ENCODE measurements at regions not wholly inside any gene's neighbourhood (a gene's known extent, or its start where the extent isn't known, plus 50 kb on each side); places are given as distances from the start of the nearest gene placed in this dataset.

DNA sequence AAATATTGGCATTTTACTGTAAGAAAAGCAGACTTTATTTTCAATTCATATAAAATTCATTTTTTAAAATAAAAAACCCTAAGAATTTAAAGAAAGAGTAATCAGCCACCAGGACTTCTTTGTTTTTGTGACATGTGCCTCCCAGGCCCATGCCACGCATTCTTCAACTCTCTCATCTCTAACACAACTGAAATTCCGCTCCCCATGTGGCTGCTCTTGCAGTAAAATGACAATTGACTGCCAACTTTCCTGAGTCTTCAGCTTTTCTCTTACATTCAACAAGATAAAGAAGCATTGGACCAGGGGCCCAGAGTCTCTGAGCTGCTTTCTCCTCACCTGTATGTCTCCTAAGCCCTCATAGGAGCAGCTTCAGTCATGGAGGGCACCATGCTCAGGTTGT lies 372.1 kb downstream of the UQCRFS1 start:
- no peak for DNase-seq (ENCODE audit: low read depth)

- no peak for DNase-seq (ENCODE audit: low read depth)
Measured at GRCh38 chr19:28839455-28839854, 373.5 kb downstream of the UQCRFS1 start.

DNA sequence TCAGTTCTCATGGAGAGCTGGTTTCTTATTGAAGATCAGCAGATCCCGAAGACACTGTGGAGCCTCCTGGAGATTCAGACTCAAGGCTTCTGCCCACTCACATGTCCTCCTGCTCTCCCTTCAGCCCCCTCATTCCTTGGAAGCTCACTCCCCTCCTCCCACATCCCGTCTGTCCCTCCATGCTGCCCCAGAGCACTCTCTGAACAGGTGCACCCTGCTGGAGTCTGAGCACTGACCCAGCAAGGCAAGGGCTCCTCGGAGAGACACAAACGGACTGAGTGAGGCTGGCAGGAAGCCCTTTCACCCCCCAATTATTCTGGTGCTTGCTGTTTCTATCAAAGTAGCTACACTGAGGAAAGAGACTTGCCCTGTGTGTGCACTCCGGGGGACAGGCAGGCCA lies 374.0 kb downstream of the UQCRFS1 start:
- no peak for DNase-seq (ENCODE audit: low read depth)

- no peak for DNase-seq (ENCODE audit: low read depth)
Measured at GRCh38 chr19:28836421-28836820, 376.5 kb downstream of the UQCRFS1 start.

DNA sequence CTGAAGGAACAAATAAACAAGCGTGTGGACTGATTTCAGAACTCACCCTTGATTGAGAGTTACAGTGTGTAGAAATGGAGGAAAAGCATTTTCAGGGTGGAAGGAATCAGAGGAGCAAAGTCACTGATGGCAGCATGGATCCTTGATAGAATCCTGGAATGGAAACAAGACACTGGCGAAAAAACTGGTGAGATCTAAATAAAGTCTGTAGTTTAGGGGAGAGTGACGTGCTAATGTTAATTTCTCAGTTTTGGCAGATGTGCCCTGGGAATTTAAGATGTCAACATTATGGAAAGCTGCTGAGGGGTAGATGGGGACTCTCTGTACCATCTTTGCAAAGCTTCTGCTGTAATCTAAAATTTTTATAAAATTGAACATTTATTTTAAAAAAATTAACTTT lies 378.0 kb downstream of the UQCRFS1 start:
- DNase-seq (ENCODE audit: low read depth) = no peak

GRCh38 chr19:28831462-28831861 lies 381.5 kb downstream of the UQCRFS1 start:
- DNase-seq (ENCODE audit: low read depth) = no peak

DNA sequence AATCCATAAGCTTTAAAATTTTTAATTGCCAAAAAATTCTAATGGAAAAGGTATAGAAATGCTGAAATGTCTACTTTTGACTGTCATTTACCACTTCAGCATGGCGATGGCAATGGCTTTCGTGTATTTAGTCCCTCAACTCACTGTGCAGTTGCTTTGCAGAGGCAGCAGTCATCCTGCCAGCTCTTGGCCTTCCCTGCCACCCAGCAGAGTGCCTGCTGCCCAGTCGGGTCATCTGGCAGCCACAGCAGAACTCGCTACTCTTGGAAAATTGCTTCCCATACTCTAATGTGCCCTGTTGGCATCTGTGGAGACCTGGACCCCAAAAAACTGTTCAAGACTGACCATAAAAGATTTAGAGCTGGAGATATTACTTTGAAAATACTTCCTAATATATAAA lies 383.2 kb downstream of the UQCRFS1 start:
- no peak for DNase-seq (ENCODE audit: low read depth)

DNA sequence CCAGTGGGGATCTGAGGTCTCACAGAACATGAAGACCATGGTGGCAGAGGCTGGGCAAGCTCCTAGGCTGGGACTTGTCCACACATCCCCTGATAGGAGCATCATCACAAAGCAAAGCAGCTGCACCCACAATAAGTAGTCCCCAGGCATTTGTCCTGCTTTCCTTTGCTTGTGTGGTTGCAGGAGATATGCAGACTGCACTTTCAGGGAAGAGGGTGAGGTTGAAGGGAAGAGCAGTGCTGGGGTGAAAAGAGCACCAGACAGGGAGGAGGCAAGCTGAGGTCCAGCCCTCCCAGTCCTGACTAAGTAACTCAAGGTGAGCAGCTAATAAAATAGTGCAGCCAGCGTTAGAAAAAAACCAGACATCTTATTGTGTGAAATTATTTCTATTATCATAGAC lies 383.6 kb downstream of the UQCRFS1 start:
- DNase-seq (ENCODE audit: low read depth) = no peak

GRCh38 chr19:28828276-28828870 lies 384.6 kb downstream of the UQCRFS1 start:
- no peak for DNase-seq (ENCODE audit: low read depth)

- no peak for DNase-seq (ENCODE audit: low read depth)
Measured at GRCh38 chr19:28827382-28827781, 385.6 kb downstream of the UQCRFS1 start.

DNA sequence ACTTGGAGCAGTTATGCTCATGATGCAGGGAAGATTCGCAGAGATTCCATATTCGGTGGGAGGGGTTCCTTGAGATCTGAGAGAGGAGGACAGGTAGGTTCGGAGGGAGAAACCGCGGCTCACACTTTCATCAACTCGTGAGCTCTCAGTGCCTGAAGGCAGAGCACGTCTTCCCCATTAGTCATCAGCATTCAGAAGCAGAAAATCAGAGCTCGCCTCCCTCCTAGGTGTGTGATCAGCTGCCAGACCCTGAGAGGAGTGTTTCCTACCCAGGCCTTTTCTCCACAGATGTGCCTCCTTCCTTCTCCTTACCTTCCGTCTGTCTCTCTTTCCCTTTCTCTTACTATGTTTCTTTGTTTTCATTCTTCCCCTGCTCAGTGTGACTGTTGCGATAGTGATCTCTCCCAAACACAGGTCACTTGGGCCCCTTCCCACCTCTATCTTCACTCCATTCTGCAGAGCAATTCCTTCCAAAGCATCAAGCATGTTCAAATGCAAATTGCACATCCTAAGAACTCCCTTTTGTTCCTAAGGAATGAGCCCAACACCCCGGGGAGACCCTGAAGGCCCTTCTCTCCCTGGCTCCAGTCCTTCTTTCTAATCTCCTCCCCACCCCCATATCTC lies 389.5 kb downstream of the UQCRFS1 start:
- DNase-seq (ENCODE audit: low read depth) = no peak

- DNase-seq (ENCODE audit: low read depth) = no peak
Measured at GRCh38 chr19:28820289-28820688, 392.7 kb downstream of the UQCRFS1 start.

DNA sequence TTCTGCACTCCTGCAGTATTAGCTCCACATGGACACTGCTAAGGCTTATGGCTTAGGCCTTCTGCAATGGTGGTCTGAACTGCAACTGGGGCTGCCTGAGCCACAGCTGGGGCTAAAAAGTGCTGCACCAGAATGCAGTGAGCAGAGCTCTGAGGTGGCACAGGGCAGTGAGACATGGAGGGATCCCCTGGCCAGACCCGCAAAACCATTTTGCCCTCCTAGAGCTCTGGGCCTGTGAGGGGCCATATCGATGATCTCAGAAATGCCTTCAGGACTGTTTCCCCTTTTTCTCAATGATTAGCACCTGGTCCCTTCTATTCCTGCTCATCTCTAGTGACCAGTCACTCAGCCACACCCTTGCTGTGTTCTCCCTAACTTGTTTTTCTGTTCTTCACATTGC lies 397.7 kb downstream of the UQCRFS1 start:
- no peak for DNase-seq (ENCODE audit: low read depth)

- no peak for DNase-seq (ENCODE audit: low read depth)
Measured at GRCh38 chr19:28794301-28794700, 418.6 kb downstream of the UQCRFS1 start.

DNA sequence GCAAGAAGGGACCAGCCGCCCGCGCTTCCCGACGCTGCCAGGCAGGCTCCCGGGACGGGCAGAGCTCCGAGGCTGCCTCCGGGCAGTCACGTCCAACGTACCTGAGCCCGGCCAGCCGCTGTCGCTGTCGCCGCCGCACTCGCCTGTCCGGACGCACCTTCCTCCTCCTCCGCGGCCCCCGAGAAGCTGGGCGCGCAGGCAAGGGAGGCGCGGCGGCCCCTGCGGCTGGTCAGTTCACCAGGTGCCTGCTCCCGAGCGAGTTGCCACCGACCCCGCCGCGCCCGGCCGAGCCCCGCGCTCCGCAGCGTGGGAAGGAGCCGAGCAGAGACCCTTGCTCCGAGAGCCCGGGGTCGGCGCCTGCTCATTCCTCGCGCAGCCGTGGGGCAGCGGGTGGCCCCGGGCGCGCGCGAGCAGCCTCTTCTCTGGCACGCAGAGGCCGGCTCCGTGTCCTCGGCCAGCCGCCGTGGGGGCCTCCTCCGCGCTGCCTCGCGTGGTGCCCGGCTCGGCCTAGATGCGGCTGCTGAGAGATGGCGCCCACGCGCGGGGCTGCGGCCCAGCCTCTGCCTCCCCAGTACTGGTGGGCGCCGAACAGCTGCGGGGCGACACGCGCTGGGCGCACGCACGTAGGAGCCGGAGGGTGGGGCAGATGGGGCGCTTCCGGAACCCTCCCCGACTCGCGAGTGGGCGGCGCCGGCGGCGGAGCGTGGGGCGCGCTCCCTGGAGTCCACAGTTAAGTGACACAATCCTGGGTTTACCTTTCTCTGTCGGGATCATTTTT lies 419.4 kb downstream of the UQCRFS1 start:
- DNase-seq (ENCODE audit: low read depth) = no peak

GRCh38 chr19:28785971-28786370 lies 427.0 kb downstream of the UQCRFS1 start:
- DNase-seq (ENCODE audit: low read depth) = no peak

GRCh38 chr19:28764066-28764465 lies 448.9 kb downstream of the UQCRFS1 start:
- DNase-seq (ENCODE audit: low read depth) = no peak

GRCh38 chr19:28746478-28746877 lies 466.5 kb downstream of the UQCRFS1 start:
- DNase-seq (ENCODE audit: low read depth) = no peak

- no peak for DNase-seq (ENCODE audit: low read depth)
Measured at GRCh38 chr19:28744943-28745342, 468.0 kb downstream of the UQCRFS1 start.

GRCh38 chr19:28744014-28744413 lies 468.9 kb downstream of the UQCRFS1 start:
- DNase-seq (ENCODE audit: low read depth) = no peak

GRCh38 chr19:28737021-28737895 lies 475.7 kb downstream of the UQCRFS1 start:
- no peak for DNase-seq (ENCODE audit: low read depth)

DNA sequence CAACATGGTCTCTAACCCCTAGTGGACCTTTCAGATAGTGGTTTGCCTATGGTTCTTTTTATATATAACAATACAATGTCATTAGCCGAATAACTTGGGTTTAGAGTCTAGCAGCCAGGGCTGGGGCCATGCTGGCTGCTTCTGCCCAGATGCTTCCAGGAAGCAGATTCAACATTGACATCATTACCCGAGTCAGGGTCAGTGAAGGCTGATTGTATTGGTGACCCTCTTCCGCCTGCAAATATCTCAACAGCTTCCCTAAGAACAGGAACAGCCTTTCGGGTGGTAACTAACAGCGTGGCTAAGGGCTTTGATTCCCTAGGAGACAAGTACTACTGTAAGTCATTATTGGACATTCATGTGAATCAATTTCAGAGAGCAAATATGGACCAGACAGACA lies 476.4 kb downstream of the UQCRFS1 start:
- DNase-seq (ENCODE audit: low read depth) = no peak

GRCh38 chr19:28731577-28731976 lies 481.4 kb downstream of the UQCRFS1 start:
- DNase-seq (ENCODE audit: low read depth) = no peak

All from stimulated activated CD8-positive, alpha-beta memory T cell treated with anti-CD3 and anti-CD28 coated beads, Interleukin-7, amount 100 ng/mL, for 24 hours (primary cell).